GM18858 (cell line): ENCODE measurements at regions not wholly inside any gene's neighbourhood (a gene's known extent, or its start where the extent isn't known, plus 50 kb on each side); places are given as distances from the start of the nearest gene placed in this dataset.
"Not testable (repeated sequence)": the region's sequence is repeated elsewhere in the genome, so short reads cannot be mapped to it uniquely, and the experiment has no call there.

ENCODE experiments used
- ATAC-seq: cut with Tn5 transposase; IDR thresholded peaks from one replicate; pipeline ENCODE4 v1.9.1; 2021; ENCODE audit not compliant: unreplicated experiment

- not testable (repeated sequence) for ATAC-seq
These were observed 291.7 kb upstream of the ZNF322 start for GRCh38 chr6:26951211-26951610.

DNA sequence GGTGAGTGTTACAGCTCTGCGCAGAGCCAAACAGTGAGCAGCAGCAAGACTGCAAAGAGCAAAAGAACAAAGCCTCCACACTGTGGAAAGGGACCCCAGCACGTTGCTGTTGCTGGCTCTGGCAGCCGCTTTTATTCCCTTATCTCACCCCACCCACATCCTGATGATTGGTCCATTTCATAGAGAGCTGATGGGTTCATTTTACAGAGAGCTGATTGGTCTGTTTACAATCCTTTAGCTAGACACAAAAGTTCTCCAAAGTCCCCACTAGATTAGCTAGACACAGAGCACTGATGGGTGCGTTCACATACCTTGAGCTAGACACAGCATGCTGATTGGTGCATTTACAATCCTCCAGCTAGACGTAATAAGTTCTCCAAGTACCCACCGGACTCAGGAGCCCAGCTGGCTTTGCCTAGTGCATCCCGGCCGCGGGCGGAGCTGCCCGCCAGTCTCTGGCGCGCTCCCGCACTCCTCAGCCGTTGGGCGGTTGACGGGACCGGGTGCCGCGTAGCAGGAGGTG is 291.4 kb upstream of the PRSS16 start:
- not testable (repeated sequence) for ATAC-seq

DNA sequence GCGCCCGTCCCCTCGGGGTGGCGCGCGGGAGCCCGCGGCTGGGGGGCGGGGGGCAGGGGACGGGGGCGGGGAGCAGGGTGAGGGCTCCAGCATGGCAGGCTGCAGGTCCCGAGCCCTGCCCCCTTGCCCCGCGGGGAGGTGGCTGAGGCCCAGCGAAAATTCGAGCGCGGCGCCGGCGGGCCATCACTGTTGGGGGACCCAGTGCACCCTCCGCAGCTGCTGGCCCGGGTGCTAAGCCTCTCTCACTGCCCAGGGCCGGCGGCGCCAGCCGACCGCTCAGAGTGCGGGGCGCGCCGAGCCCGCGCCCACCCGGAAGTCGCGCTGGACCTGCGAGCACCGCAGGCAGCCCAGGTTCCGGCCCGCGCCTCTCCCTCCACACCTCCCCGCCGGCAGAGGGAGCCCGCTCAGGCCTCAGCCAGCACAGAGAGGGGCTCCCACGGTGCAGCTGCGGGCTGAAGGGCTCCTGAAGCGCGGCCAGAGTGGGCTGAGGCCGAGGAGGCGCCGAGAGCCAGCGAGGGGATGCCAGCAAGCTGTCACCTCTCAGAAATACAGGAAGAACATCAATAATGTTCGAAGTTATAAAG is 290.8 kb upstream of the PRSS16 start:
- not testable (repeated sequence) for ATAC-seq

- ATAC-seq = not testable (repeated sequence)
These were observed 289.9 kb upstream of the PRSS16 start for GRCh38 chr6:26957399-26958127.

- not testable (repeated sequence) for ATAC-seq
These were observed 286.3 kb upstream of the PRSS16 start for GRCh38 chr6:26961236-26961635.

DNA sequence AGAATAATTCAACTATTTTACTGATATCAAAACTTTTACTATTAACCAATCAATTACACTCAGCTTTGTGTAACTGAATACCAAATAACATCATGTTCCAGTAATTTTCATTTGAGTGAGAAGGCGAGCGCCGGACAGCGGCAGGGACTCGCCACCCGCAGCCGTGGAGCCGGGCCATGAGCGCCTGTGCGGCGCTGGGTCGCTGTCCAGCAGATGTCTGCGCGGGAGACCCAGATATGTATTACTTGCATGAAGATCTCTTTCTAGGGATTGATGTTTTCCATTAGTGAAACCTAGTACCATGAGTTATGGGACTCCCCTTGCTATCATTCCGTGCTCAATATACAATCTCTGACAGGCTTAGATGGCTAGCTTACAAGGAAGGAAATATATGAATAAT is 245.1 kb upstream of the PRSS16 start:
- no peak for ATAC-seq

DNA sequence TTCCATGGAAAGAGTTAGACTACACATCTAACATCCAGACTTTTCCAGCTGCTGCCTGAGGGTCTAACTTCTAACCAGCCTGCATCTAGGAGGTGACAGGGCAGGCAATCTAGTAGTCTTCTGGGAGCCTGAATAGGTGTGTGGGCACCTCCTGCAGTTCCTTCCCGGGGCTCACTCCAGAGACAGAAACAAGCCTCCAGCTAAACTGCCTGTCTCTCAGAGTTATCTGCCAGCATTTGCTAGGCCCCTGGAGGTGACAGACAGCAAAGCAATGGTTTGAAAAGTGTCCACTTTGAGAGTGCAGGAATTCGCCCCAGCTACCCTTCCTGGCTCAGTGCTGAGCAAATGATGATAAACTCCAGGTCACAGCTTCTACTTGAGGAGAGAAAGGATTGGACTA is 240.5 kb upstream of the PRSS16 start:
- ATAC-seq = no peak

GRCh38 chr6:27008613-27009012 is 238.9 kb upstream of the PRSS16 start:
- not testable (repeated sequence) for ATAC-seq

GRCh38 chr6:27014053-27014452 is 233.4 kb upstream of the PRSS16 start:
- not testable (repeated sequence) for ATAC-seq

DNA sequence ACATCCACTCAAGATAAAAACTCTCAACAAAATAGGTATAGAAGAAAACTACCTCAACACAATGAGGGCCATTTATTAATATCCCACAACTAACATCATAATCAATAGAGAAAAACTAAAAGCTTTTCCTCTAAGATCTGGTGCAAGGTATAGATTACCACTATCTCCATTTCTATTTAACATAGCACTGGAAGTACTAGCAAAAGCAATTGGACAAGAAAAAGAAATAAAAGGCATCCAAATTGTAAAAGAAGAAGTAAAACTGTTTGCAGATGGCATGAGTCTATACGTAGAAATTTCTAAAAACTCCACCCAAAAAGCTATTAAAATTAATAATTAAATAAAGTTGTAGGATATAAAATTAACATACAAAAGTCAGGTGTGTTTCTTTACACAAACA is 230.8 kb upstream of the PRSS16 start:
- no peak for ATAC-seq

DNA sequence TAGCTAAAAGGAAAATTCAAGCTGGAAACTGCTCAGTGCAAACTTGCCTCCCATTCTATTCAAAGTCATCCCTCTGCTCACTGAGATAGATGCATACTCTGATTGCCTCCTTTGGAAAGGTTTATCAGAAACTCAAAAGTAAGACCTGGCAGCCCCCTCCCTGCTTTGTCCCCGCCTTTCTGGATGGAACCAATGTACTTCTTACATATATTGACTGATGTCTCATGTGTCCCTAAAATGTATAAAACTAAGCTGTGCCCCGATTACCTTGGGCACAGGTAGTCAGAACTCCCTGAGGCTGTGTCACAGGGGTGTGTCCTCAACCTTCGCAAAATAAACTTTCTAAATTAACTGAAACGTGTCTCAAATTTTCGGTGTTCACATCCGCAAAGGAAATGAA is 229.1 kb upstream of the PRSS16 start:
- not testable (repeated sequence) for ATAC-seq

DNA sequence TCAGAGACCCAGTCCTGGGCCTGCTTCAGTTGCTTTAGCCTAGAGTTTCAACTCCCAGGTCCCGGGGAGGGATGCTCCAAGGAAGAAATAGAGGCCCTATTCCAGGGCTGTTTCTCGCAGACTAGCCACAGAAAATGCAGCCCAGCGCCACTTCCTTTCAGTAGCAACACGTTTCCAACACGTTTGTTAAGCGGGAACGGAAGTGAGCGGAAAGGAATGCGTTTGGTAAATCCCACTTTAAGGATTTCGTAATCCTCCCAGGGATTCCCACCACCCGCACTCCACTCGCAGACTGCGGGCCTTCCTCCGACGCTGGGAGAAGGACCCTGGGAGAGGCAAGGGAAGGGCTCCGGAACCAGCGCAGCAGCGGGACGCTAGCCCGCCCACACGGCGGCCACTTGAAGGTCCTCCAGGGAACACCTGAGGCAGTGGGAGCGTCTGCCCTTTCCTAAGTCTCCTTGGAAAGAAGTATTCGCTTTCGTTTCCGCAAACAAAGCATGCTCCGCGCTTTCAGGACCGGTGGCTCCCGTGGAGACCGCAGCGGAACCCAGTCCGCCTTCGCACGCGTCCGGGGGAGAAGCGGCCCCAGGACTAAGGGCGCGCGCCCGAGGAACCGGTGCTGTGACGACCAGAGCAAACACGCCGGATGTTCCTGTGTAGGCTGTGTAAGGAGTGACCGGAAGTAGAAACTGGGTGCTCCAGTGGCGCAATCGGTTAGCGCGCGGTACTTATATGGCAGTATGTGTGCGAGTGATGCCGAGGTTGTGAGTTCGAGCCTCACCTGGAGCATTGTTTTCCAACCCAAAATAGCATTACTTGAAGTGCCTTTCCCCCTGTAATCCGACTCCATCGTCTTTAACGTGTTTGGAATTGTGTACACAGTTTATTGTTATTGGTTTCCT is 227.6 kb upstream of the PRSS16 start:
- no peak for ATAC-seq

DNA sequence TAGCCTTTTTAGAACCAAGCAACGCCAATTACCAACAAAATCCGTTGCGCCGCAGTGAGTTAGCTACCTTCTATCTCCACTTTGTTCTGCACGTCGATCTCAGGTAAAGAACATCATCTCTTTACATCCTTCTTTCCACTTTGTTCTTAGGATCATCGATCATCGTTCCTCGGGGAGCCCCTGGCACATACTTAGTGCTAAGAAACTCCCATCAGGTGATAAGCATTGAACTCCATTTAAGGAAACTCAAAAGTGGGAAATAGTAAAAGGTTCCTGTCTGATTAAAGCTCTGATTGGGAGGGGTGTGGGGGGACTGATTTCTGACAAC is 227.0 kb upstream of the PRSS16 start:
- ATAC-seq = no peak

- no peak for ATAC-seq
These were observed 223.8 kb upstream of the PRSS16 start for GRCh38 chr6:27023664-27024063.

GRCh38 chr6:27025351-27025750 is 222.2 kb upstream of the PRSS16 start:
- no peak for ATAC-seq

GRCh38 chr6:27026361-27026760 is 221.1 kb upstream of the PRSS16 start:
- no peak for ATAC-seq

GRCh38 chr6:27031302-27031701 is 216.2 kb upstream of the PRSS16 start:
- ATAC-seq = no peak

GRCh38 chr6:27038498-27038897 is 209.0 kb upstream of the PRSS16 start:
- no peak for ATAC-seq

- ATAC-seq = no peak
These were observed 207.1 kb upstream of the PRSS16 start for GRCh38 chr6:27040244-27041042.

- ATAC-seq = no peak
These were observed 204.3 kb upstream of the PRSS16 start for GRCh38 chr6:27043244-27043643.

- ATAC-seq = not testable (repeated sequence)
These were observed 202.4 kb upstream of the PRSS16 start for GRCh38 chr6:27045131-27045530.
